Omental fat pad (tissue), 3 donors: ENCODE measurements at regions not wholly inside any gene's neighbourhood (a gene's known extent, or its start where the extent isn't known, plus 50 kb on each side); places are given as distances from the start of the nearest gene placed in this dataset.

Source experiments
- ATAC-seq: fragments of 150-250 bp; one replicate; pipeline ENCODE4 v1.9.1; 2016; ENCODE audit warnings: mild to moderate bottlenecking, moderate library complexity; ENCODE audit not compliant: low FRiP score
- DNase-seq: peaks from one replicate; pipeline ENCODE4 v3.0.0-alpha.2; 2019; ENCODE audit warnings: low spot score
- CTCF ChIP-seq, 3 donors: fragments of 450-650 bp; IDR thresholded peaks; one replicate each; pipeline ENCODE4 v1.5.1; 2016 to 2017; ENCODE audit warnings: antibody characterized with exemption in 3 of 3, mild to moderate bottlenecking in 3 of 3, moderate library complexity in 2 of 3

- DNase-seq: no peak
- ATAC-seq: no peak
- TF ChIP-seq CTCF (IDR thresholded peaks at IDR 0.05): no peak
These were observed 881.6 kb upstream of the PIK3C3 start for GRCh38 chr18:41073372-41073954.

GRCh38 chr18:41072946-41073345, 882.1 kb upstream of the PIK3C3 start:
- ATAC-seq (no peak), DNase-seq (no peak)
- no peak for TF ChIP-seq CTCF (IDR thresholded peaks at IDR 0.05)

GRCh38 chr18:41071826-41072225, 883.2 kb upstream of the PIK3C3 start:
- ATAC-seq (no peak), DNase-seq (no peak)
- no peak for TF ChIP-seq CTCF (IDR thresholded peaks at IDR 0.05)

GRCh38 chr18:41069167-41069566, 885.9 kb upstream of the PIK3C3 start:
- no peak for TF ChIP-seq CTCF (IDR thresholded peaks at IDR 0.05)
- ATAC-seq: no peak
- no peak for DNase-seq

- ATAC-seq (no peak), DNase-seq (no peak)
- TF ChIP-seq CTCF (IDR thresholded peaks at IDR 0.05): no peak
These were observed 890.1 kb upstream of the PIK3C3 start for GRCh38 chr18:41064916-41065315.

- ATAC-seq (no peak), DNase-seq (no peak)
- TF ChIP-seq CTCF (IDR thresholded peaks at IDR 0.05): no peak
These were observed 894.1 kb upstream of the PIK3C3 start for GRCh38 chr18:41060967-41061366.

- ATAC-seq: no peak
- TF ChIP-seq CTCF (IDR thresholded peaks at IDR 0.05): no peak
- no peak for DNase-seq
These were observed 896.0 kb upstream of the PIK3C3 start for GRCh38 chr18:41059126-41059415.
